SK-N-SH (cell line): ENCODE measurements at regions not wholly inside any gene's neighbourhood (a gene's known extent, or its start where the extent isn't known, plus 50 kb on each side); places are given as distances from the start of the nearest gene placed in this dataset.

Source experiments
- CTCF ChIA-PET: fragments of 300-600, 350-600 bp; formaldehyde crosslinking; extraction: SDS; loops from one replicate; lab custom pipeline; 2021; lab: Yijun Ruan, JAX
- POLR2A ChIA-PET: fragments of 350-600 bp; sonication (Branson Sonifier 250); formaldehyde crosslinking; extraction: SDS; loops from one replicate; lab custom pipeline; 2020; ENCODE audit warnings: antibody characterized with exemption, inconsistent platforms; lab: Yijun Ruan, JAX
- DNase-seq: peaks from one replicate; pipeline ENCODE4 v3.0.0; 2012
- H2AFZ ChIP-seq: fragments of 200-600 bp; sonication (generic); 2 replicates; pipeline ENCODE4 v1.8.1; 2016; ENCODE audit warnings: antibody characterized with exemption, mild to moderate bottlenecking, low read depth
- H3F3A ChIP-seq: fragments of 200-600 bp; sonication (generic); replicated peaks from 2 replicates; pipeline ENCODE3; 2016; ENCODE audit warnings: antibody characterized with exemption, mild to moderate bottlenecking; ENCODE audit not compliant: insufficient read depth
- H3K27ac ChIP-seq, 2 experiments: fragments of 200-500 bp in 1 of 2; fragments of 200-600 bp in 1 of 2; sonication (Bioruptor generic) in 1 of 2; sonication (generic), shearing (Covaris generic) in 1 of 2; 2 replicates each; pipeline versions ENCODE4 v1.5.1 to v1.6.1; 2014 to 2016; ENCODE audit warnings: low read depth in 2 of 2, inconsistent platforms in 1 of 2, low read length in 1 of 2, mild to moderate bottlenecking in 1 of 2, mixed read lengths in 1 of 2
- H3K27me3 ChIP-seq: fragments of 200-600 bp; sonication (generic), shearing (Covaris generic); 2 replicates; pipeline ENCODE4 v1.6.1; 2016; ENCODE audit warnings: mixed run types; ENCODE audit not compliant: insufficient read depth
- H3K36me3 ChIP-seq, 2 experiments: fragments of 200-500 bp in 1 of 2; fragments of 200-600 bp in 1 of 2; sonication (Bioruptor generic) in 1 of 2; sonication (generic) in 1 of 2; replicated peaks in 1 of 2; 2 replicates each; pipeline versions ENCODE3 to v1.5.1; 2014 to 2016; ENCODE audit warnings: low read length in 1 of 2, mild to moderate bottlenecking in 1 of 2; ENCODE audit not compliant: insufficient read depth in 2 of 2, control insufficient read depth in 1 of 2
- H3K4me1 ChIP-seq, 2 experiments: fragments of 200-500 bp in 1 of 2; fragments of 200-600 bp in 1 of 2; sonication (Bioruptor generic) in 1 of 2; sonication (generic), shearing (Covaris generic) in 1 of 2; 2 replicates each; pipeline versions ENCODE4 v1.5.1 to v1.6.1; 2014 to 2016; ENCODE audit warnings: low read depth in 1 of 2, low read length in 1 of 2, mixed run types in 1 of 2; ENCODE audit not compliant: insufficient read depth in 2 of 2, control insufficient read depth in 1 of 2
- H3K4me2 ChIP-seq: fragments of 200-600 bp; sonication (generic), shearing (Covaris generic); 2 replicates; pipeline ENCODE4 v1.6.1; 2017; ENCODE audit warnings: mixed run types
- H3K4me3 ChIP-seq, 2 experiments: fragments of 200-500 bp in 1 of 2; fragments of 200-600 bp in 1 of 2; sonication (Bioruptor generic) in 1 of 2; sonication (generic), shearing (Covaris generic) in 1 of 2; 2 replicates each; pipeline versions ENCODE4 v1.5.1 to v1.8.1; 2014 to 2016; ENCODE audit warnings: low read depth in 2 of 2, inconsistent platforms in 1 of 2, low read length in 1 of 2, mild to moderate bottlenecking in 1 of 2, mixed read lengths in 1 of 2, moderate library complexity in 1 of 2
- H3K79me2 ChIP-seq: fragments of 200-600 bp; sonication (generic); 2 replicates; pipeline ENCODE4 v1.8.1; 2017; ENCODE audit warnings: mild to moderate bottlenecking; ENCODE audit not compliant: insufficient read depth
- H3K9ac ChIP-seq: fragments of 200-600 bp; sonication (generic); 2 replicates; pipeline ENCODE4 v1.6.1; 2017; ENCODE audit warnings: mixed run types
- H3K9me2 ChIP-seq: fragments of 200-600 bp; sonication (generic); 2 replicates; pipeline ENCODE4 v1.6.1; 2017; ENCODE audit warnings: mixed run types
- H3K9me3 ChIP-seq: fragments of 200-600 bp; sonication (generic); 2 replicates; pipeline ENCODE4 v1.6.1; 2017; ENCODE audit warnings: mixed run types, mild to moderate bottlenecking, moderate library complexity
- H4K20me1 ChIP-seq: fragments of 200-600 bp; sonication (generic); 2 replicates; pipeline ENCODE4 v1.6.1; 2017; ENCODE audit warnings: mild to moderate bottlenecking, mixed run types; ENCODE audit not compliant: insufficient read depth
- EP300 ChIP-seq, 2 experiments: IDR thresholded peaks; 2 replicates each; pipeline versions ENCODE4 v1.4.0 to v1.6.1; 2012; ENCODE audit warnings: borderline replicate concordance in 1 of 2, low read depth in 1 of 2, low read length in 1 of 2
- EZH2phosphoT487 ChIP-seq: fragments of 200-600 bp; sonication (generic); IDR thresholded peaks from 2 replicates; pipeline ENCODE4 v1.6.1; 2017; ENCODE audit warnings: low read depth, mixed run types, mild to moderate bottlenecking, antibody characterized with exemption, moderate library complexity, borderline replicate concordance
- MEF2A ChIP-seq: IDR thresholded peaks from 2 replicates; pipeline ENCODE4 v1.4.0; 2012; ENCODE audit warnings: low read depth, borderline replicate concordance
- NRF1 ChIP-seq: IDR thresholded peaks from 2 replicates; pipeline ENCODE4 v1.6.1; 2012; ENCODE audit warnings: low read depth, mild to moderate bottlenecking, low read length
- SIN3A ChIP-seq: IDR thresholded peaks from 2 replicates; pipeline ENCODE4 v1.6.1; 2012; ENCODE audit warnings: low read depth, mild to moderate bottlenecking, low read length, moderate library complexity, borderline replicate concordance
- SMC3 ChIP-seq: IDR thresholded peaks from 2 replicates; pipeline ENCODE4 v1.6.1; 2012; ENCODE audit warnings: low read depth, low read length, improper control_type of control experiment
- TAF1 ChIP-seq: IDR thresholded peaks from 2 replicates; pipeline ENCODE4 v1.6.1; 2012; ENCODE audit warnings: low read depth, mild to moderate bottlenecking, low read length, moderate library complexity, borderline replicate concordance
- TEAD4 ChIP-seq: IDR thresholded peaks from 2 replicates; pipeline ENCODE4 v1.4.0; 2012; ENCODE audit warnings: mild to moderate bottlenecking, borderline replicate concordance; ENCODE audit not compliant: insufficient read depth
- WGBS: methylation state at CpG from one replicate; pipeline ENCODE4 v1.1.6; 2017; ENCODE audit warnings: low lambda C conversion rate; 5-methylcytosine and 5-hydroxymethylcytosine counted together
- TF ChIP-seq, protein P1 (sequence below): IDR thresholded peaks from 2 replicates; pipeline ENCODE4 v1.4.0; 2012; ENCODE audit warnings: low read depth, borderline replicate concordance
- TF ChIP-seq, protein P2 (sequence below): fragments of 150-350 bp; IDR thresholded peaks from 2 replicates; pipeline ENCODE4 v1.6.1; 2016; ENCODE audit warnings: mild to moderate bottlenecking, low read depth, low read length
- TF ChIP-seq, protein P3 (sequence below): IDR thresholded peaks from 2 replicates; pipeline ENCODE4 v1.6.1; 2012; ENCODE audit warnings: mild to moderate bottlenecking, low read depth, low read length, moderate library complexity

DNA sequence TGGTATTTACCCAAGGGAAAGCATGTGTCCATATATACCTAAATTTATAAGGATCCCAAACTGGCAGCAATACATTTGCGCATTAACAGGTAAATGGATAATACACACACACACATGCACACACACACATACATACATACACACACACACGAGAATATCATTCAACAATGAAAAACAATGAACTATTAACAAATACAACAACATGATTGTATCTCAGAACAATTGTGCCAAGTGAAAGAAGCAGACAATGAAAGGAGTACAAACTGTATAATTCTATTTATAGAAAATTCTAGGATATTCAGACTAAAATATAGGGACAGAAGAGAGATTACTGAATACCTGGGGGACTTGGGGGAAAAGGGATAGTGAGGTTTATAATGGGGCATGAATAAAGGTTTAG is 323.0 kb downstream of the KCNJ2 start:
- WGBS = 24% methylated on average over 2 of the region's 2 CpGs
- POLR2A ChIA-PET = no interaction called here

More for the DNA sequence above, 323.0 kb downstream of the KCNJ2 start:
- no peak overlapping the region for H2AFZ ChIP-seq
- no peak overlapping the region for H3K4me3 ChIP-seq
- H3F3A ChIP-seq = no peaks in the 10 kb centered on the region
- H3K79me2 ChIP-seq = no peaks in the 10 kb centered on the region
- no peaks in the 10 kb centered on the region for H3K27me3 ChIP-seq
- no peak overlapping the region for H3K9ac ChIP-seq
- no peak overlapping the region for H3K4me2 ChIP-seq
- no peaks in the 10 kb centered on the region for H3K36me3 ChIP-seq
- H3K4me1 ChIP-seq = no peaks in the 10 kb centered on the region
- no peaks in the 10 kb centered on the region for H3K9me3 ChIP-seq
- CTCF ChIA-PET = no interaction called here
- DNase-seq = no peak
- no peaks in the 10 kb centered on the region for H4K20me1 ChIP-seq
- no peak overlapping the region for H3K27ac ChIP-seq
- H3K9me2 ChIP-seq = no peaks in the 10 kb centered on the region
- TF ChIP-seq EZH2phosphoT487 (no peak), EP300 (IDR thresholded peaks at IDR 0.05; ENCODE audit: borderline replicate concordance in 1 of 2, low read depth in 1 of 2, low read length in 1 of 2) (no peak), NRF1 (no peak), TEAD4 (no peak), TAF1 (no peak), MEF2A (no peak), SMC3 (no peak), SIN3A (no peak)
- TF ChIP-seq, protein P1, sequence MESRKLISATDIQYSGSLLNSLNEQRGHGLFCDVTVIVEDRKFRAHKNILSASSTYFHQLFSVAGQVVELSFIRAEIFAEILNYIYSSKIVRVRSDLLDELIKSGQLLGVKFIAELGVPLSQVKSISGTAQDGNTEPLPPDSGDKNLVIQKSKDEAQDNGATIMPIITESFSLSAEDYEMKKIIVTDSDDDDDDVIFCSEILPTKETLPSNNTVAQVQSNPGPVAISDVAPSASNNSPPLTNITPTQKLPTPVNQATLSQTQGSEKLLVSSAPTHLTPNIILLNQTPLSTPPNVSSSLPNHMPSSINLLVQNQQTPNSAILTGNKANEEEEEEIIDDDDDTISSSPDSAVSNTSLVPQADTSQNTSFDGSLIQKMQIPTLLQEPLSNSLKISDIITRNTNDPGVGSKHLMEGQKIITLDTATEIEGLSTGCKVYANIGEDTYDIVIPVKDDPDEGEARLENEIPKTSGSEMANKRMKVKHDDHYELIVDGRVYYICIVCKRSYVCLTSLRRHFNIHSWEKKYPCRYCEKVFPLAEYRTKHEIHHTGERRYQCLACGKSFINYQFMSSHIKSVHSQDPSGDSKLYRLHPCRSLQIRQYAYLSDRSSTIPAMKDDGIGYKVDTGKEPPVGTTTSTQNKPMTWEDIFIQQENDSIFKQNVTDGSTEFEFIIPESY = no peak
- TF ChIP-seq, protein P2, sequence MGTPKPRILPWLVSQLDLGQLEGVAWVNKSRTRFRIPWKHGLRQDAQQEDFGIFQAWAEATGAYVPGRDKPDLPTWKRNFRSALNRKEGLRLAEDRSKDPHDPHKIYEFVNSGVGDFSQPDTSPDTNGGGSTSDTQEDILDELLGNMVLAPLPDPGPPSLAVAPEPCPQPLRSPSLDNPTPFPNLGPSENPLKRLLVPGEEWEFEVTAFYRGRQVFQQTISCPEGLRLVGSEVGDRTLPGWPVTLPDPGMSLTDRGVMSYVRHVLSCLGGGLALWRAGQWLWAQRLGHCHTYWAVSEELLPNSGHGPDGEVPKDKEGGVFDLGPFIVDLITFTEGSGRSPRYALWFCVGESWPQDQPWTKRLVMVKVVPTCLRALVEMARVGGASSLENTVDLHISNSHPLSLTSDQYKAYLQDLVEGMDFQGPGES = no peak
- TF ChIP-seq, protein P3, sequence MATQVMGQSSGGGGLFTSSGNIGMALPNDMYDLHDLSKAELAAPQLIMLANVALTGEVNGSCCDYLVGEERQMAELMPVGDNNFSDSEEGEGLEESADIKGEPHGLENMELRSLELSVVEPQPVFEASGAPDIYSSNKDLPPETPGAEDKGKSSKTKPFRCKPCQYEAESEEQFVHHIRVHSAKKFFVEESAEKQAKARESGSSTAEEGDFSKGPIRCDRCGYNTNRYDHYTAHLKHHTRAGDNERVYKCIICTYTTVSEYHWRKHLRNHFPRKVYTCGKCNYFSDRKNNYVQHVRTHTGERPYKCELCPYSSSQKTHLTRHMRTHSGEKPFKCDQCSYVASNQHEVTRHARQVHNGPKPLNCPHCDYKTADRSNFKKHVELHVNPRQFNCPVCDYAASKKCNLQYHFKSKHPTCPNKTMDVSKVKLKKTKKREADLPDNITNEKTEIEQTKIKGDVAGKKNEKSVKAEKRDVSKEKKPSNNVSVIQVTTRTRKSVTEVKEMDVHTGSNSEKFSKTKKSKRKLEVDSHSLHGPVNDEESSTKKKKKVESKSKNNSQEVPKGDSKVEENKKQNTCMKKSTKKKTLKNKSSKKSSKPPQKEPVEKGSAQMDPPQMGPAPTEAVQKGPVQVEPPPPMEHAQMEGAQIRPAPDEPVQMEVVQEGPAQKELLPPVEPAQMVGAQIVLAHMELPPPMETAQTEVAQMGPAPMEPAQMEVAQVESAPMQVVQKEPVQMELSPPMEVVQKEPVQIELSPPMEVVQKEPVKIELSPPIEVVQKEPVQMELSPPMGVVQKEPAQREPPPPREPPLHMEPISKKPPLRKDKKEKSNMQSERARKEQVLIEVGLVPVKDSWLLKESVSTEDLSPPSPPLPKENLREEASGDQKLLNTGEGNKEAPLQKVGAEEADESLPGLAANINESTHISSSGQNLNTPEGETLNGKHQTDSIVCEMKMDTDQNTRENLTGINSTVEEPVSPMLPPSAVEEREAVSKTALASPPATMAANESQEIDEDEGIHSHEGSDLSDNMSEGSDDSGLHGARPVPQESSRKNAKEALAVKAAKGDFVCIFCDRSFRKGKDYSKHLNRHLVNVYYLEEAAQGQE = no peak
